ENCODE measurements at regions not wholly inside any gene's neighbourhood (a gene's known extent, or its start where the extent isn't known, plus 50 kb on each side); places are given as distances from the start of the nearest gene placed in this dataset.
"Not testable (repeated sequence)": the region's sequence is repeated elsewhere in the genome, so short reads cannot be mapped to it uniquely, and the experiment has no call there.

GRCh38 chr6:9252799-9253198 lies 817.5 kb upstream of the SLC35B3 start:
- no peak for DNase-seq (ENCODE audit: low spot score)
- intact Hi-C loops (cut with DNase I): no loop called here
- ATAC-seq: no peak

DNA sequence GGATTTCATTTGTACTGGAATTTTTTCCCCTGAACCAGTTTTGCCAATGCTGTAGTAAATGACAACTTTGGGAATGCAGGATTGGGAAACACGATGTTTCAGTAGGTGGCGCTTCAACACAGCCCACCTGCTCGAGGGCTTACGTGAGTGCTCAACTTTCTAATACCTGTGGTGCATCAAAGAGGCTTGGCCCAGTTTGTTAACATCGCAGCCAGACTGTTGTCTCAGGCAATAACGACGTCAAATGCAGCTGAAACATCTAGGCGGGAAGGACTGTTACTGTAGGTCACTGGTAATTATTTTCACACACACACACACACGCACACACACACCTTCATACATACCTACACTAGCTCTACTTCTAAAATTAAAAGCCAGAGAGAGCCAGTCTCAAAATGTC lies 815.5 kb upstream of the SLC35B3 start:
- DNase-seq (ENCODE audit: low spot score): no peak
- intact Hi-C loops (cut with DNase I): no loop called here
- no peak for ATAC-seq

GRCh38 chr6:9248133-9248532 lies 812.8 kb upstream of the SLC35B3 start:
- intact Hi-C loops (cut with DNase I): no loop called here
- ATAC-seq: no peak
- no peak for DNase-seq (ENCODE audit: low spot score)

- intact Hi-C loops (cut with DNase I): no loop called here
- ATAC-seq (no peak), DNase-seq (ENCODE audit: low spot score) (no peak)
Observed at GRCh38 chr6:9240861-9241260, 805.5 kb upstream of the SLC35B3 start.

GRCh38 chr6:9236443-9236842 lies 801.1 kb upstream of the SLC35B3 start:
- intact Hi-C loops (cut with DNase I): no loop called here
- ATAC-seq (no peak), DNase-seq (ENCODE audit: low spot score) (no peak)

- no peak for DNase-seq (ENCODE audit: low spot score)
- no peak for ATAC-seq
- intact Hi-C loops (cut with DNase I): no loop called here
Observed at GRCh38 chr6:9233686-9234085, 798.3 kb upstream of the SLC35B3 start.

DNA sequence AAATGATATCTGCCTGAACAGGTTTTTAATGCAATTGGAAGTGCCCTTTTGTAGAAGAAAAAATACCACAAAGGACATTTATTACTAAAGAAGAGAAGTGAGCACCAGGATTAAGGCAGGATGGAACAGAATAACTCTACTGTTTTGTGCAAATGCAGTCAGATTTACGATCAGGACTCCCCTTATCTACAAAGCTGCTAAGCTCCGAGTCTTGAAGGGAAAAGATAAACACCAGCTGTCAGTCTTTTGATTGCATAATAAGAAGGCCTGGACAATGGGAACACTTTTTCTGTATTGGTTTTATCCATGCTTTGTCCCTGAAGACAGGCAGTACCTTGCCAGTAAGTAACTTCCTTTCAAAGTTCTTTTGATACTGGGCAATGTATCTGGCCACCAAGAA lies 797.9 kb upstream of the SLC35B3 start:
- intact Hi-C loops (cut with DNase I): no loop called here
- ATAC-seq: no peak
- DNase-seq (ENCODE audit: low spot score): no peak

DNA sequence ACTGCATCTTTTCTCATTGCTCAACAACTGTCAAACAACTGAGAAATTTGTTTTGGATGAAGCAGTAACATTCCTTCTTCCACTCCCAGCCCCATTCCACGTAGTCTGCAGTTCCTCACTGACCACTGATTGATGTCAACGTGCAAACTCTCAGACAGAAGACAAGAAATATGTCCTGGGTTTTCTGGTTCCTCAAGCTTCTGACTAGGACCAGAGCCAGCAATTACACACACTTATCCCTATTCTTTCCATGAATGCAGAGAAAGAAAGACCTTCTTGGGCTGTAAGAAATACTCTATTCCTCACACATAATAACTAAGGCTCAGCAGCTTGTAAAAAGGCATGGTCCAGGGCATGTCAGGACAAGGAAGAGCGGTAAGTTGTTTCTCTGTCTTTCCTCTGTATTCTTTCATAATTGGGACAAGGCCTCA lies 790.1 kb upstream of the SLC35B3 start:
- no peak for ATAC-seq
- no peak for DNase-seq (ENCODE audit: low spot score)
- intact Hi-C loops (cut with DNase I): no loop called here

DNA sequence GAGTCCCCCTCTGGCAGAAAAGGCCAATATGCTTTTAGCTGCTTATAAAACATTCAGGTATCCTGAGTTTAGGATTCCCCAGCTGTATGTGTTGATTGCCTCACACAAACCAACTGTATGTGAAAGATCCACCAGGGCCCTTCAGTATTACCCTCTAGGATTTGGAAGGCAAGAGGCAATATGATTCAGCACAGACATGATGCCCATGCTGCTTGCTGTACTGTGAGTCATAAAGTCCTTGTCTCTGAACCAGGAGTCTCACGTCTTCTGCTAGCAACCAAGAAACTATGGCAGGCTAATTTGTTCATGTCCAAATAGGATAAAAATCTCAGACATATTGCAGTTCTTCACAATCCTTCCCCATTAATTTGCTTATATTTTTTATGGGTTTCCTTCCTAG lies 789.2 kb upstream of the SLC35B3 start:
- intact Hi-C loops (cut with DNase I): no loop called here
- DNase-seq (ENCODE audit: low spot score) (no peak), ATAC-seq (no peak)

GRCh38 chr6:9213717-9214116 lies 778.4 kb upstream of the SLC35B3 start:
- intact Hi-C loops (cut with DNase I); DNase-seq (ENCODE audit: low spot score); ATAC-seq: not testable (repeated sequence)

DNA sequence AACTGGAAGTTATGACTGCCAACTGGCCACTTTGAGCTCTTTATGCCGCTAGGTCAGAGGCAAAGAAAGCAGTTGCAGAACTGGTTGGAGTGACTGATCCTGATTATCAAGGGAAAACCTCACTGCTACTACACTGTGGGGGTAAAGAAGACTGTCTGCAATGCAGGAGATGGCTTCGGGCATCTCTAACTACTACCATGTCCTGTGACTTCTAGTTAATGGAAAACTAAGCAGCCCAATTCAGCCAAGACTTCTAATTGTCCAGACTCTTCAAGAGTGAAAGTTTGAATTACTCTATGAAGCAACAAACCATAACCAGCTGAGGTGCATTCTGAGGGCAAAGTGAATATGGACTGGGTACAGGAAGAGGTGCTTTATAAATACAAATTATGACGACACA lies 773.6 kb upstream of the SLC35B3 start:
- DNase-seq (ENCODE audit: low spot score) (no peak), ATAC-seq (no peak)
- intact Hi-C loops (cut with DNase I): no loop called here

DNA sequence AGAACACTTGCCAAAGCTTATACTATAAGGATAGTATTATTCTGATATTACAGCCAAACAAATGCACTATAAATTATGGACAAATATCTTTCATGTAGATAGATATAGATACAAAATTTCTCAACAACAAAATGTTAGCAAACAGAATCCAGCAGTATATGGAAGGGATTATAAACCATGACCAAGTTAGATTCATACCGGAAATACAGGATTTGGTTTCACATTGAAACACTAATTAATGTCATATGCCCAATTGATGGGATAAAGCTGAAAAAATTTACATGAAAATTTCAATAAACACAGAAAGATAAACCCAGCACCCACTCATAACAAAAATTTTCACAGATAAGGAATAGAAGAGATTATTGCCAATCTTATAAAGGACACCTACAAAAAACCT lies 770.3 kb upstream of the SLC35B3 start:
- ATAC-seq (no peak), DNase-seq (ENCODE audit: low spot score) (no peak)
- intact Hi-C loops (cut with DNase I): no loop called here

- DNase-seq (ENCODE audit: low spot score): no peak
- intact Hi-C loops (cut with DNase I): no loop called here
- ATAC-seq: no peak
Observed at GRCh38 chr6:9204171-9204570, 768.8 kb upstream of the SLC35B3 start.

DNA sequence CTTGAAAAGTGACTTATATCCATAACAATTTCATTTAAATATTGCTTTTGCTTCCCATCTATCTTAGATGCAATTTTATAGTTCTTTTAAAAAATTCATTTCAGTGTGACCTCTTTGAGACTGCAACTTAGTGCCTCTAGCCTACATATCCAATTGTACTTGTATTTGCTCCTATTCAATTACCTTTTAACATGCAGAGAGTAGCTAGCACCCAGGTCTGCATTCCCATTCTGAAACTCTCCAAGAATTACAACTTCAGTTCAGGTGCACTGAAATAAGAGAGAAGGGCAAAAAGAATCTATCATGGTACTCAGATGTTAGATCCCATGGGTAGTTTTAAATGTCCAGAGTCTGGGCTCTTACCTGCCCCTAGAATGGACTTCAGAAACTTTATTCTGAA lies 765.4 kb upstream of the SLC35B3 start:
- intact Hi-C loops (cut with DNase I): no loop called here
- DNase-seq (ENCODE audit: low spot score) (no peak), ATAC-seq (no peak)

DNA sequence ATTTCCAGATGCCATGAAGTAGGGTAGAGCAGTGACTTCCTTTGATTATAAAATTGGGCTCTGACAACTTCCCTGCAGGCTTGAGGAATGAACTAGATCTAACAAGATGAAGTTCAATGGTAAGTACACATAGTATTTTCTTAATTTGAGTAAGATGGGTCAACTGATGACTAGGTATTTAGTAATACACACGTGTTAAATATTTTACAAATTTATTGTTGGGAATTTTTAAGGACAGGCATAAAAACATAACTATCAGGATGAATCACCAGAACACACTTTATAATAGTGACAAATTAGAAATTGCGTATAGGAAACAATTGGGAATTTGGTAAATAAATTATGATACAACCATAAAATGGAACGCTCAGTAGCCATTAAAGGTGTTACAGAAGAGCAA lies 762.4 kb upstream of the SLC35B3 start:
- intact Hi-C loops (cut with DNase I): no loop called here
- ATAC-seq (no peak), DNase-seq (ENCODE audit: low spot score) (no peak)

GRCh38 chr6:9195322-9195721 lies 760.0 kb upstream of the SLC35B3 start:
- DNase-seq (ENCODE audit: low spot score) (no peak), ATAC-seq (no peak)
- intact Hi-C loops (cut with DNase I): no loop called here

- DNase-seq (ENCODE audit: low spot score): no peak
- intact Hi-C loops (cut with DNase I): no loop called here
- no peak for ATAC-seq
Observed at GRCh38 chr6:9192405-9192909, 757.1 kb upstream of the SLC35B3 start.

DNA sequence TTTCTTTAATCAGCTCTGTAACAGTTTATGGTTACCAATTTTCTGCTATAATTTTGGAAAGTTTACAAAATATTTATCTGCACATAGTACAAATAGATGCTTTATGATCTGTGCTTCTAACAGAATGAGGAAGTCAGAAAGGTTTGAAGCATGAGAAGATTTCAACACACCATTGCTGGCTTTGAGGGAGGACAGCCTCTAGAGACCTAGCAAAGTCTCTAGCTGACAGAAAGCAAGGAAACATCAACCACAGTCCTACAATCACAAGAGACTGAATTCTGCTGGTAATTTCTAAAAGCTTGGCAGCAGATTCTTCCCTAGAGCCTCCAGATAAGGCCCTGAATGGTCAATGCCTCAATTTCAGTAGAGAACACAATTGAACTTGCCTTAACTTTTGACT lies 750.8 kb upstream of the SLC35B3 start:
- intact Hi-C loops (cut with DNase I): no loop called here
- ATAC-seq (no peak), DNase-seq (ENCODE audit: low spot score) (no peak)

- DNase-seq (ENCODE audit: low spot score) (no peak), ATAC-seq (no peak)
- intact Hi-C loops (cut with DNase I): no loop called here
Observed at GRCh38 chr6:9178071-9178470, 742.7 kb upstream of the SLC35B3 start.

DNA sequence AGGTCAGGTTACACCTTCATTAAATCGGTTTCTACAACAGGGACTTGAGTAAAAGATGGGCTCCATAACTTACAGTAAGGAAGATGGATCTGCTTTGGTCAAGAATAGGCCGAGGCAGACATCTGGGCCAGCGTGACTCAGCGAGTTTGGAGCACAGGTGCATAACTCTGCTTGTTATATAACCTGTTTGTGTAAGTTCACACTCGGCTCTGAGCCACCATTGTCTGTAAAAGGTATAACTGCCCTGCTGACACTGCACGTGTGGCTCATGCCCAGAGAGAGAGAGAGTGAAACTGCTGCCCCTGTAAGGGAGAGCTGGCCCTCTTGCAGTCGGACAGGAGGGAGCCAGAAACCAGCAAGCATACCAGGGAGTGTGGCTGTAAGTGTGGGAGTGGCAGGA lies 737.9 kb upstream of the SLC35B3 start:
- ATAC-seq (no peak), DNase-seq (ENCODE audit: low spot score) (no peak)
- intact Hi-C loops (cut with DNase I): no loop called here

GRCh38 chr6:9172096-9172495 lies 736.8 kb upstream of the SLC35B3 start:
- no peak for ATAC-seq
- intact Hi-C loops (cut with DNase I): no loop called here
- DNase-seq (ENCODE audit: low spot score): no peak

GRCh38 chr6:9168669-9169068 lies 733.3 kb upstream of the SLC35B3 start:
- intact Hi-C loops (cut with DNase I): no loop called here
- ATAC-seq: no peak

More at GRCh38 chr6:9168669-9169068, 733.3 kb upstream of the SLC35B3 start:
- DNase-seq (ENCODE audit: low spot score): no peak
